ENCODE measurements at regions not wholly inside any gene's neighbourhood (a gene's known extent, or its start where the extent isn't known, plus 50 kb on each side); places are given as distances from the start of the nearest gene placed in this dataset.

DNA sequence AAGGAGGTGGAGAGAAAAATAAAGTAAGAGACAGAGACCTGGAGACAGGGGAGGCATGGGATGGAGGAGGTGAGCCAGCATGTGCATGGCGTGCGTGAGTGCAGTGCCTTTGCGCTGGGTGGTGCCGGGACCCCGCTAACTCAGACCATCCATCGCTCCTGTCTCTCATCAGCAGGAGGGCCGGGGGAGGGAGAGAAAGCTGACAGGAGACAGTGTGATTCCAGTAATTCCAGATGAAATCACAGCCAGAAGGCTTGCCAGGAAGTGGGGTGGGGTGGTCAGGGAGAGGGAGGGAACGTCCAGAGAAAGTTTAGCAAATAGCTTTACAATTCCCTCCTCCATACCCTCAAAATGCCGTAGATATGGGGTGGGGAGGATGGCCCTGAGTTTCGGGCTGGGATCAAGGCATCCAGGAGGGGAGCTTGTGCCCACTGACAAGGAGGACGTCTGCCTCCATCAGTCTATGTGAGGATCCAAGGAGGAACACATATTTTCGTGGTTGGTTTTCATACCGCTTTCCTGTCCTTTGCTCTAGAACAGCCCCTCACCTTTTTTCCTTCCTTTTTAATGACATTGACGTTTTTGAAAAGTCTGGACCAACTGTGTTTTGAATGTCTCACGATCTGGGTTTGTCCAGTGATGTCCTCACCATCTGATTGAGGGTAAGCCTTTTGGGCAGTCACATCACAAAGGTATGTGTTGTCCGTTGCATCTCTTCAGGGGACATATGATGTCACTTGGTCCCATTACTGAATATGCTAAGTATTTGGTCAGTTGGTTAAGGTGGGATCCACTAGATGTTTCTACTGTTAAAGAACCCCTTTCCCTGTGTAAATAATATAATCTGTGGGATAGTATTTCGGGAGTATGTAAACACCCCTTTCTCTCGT is 567.3 kb downstream of the MIAT start:
- TF ChIP-seq, protein P1, sequence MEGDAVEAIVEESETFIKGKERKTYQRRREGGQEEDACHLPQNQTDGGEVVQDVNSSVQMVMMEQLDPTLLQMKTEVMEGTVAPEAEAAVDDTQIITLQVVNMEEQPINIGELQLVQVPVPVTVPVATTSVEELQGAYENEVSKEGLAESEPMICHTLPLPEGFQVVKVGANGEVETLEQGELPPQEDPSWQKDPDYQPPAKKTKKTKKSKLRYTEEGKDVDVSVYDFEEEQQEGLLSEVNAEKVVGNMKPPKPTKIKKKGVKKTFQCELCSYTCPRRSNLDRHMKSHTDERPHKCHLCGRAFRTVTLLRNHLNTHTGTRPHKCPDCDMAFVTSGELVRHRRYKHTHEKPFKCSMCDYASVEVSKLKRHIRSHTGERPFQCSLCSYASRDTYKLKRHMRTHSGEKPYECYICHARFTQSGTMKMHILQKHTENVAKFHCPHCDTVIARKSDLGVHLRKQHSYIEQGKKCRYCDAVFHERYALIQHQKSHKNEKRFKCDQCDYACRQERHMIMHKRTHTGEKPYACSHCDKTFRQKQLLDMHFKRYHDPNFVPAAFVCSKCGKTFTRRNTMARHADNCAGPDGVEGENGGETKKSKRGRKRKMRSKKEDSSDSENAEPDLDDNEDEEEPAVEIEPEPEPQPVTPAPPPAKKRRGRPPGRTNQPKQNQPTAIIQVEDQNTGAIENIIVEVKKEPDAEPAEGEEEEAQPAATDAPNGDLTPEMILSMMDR (IDR thresholded peaks at IDR 0.05; ENCODE audit: low read depth, low read length), result no peak
- no peak overlapping the region for H3K27ac ChIP-seq
- peaks cover 2% of the 10 kb centered on the region for H3K9me3 ChIP-seq (ENCODE audit: severe bottlenecking)
- no peak for DNase-seq
- H3K4me3 ChIP-seq (ENCODE audit: low read depth, low read length), result no peak overlapping the region
- no peaks in the 10 kb centered on the region for H3K36me3 ChIP-seq
- no peaks in the 10 kb centered on the region for H3K27me3 ChIP-seq (ENCODE audit: insufficient read depth, low read depth, severe bottlenecking)

GRCh38 chr22:27226666-27227065 is 569.3 kb downstream of the MIAT start:
- Histone ChIP-seq H3K36me3 (no peaks in the 10 kb centered on the region), H3K9me3 (ENCODE audit: severe bottlenecking) (peaks cover 5% of the 10 kb centered on the region), H3K27ac (no peak overlapping the region), H3K27me3 (ENCODE audit: insufficient read depth, low read depth, severe bottlenecking) (no peaks in the 10 kb centered on the region), H3K4me3 (ENCODE audit: low read depth, low read length) (no peak overlapping the region)
- DNase-seq, result no peak
- TF ChIP-seq, protein P1 (IDR thresholded peaks at IDR 0.05; ENCODE audit: low read depth, low read length), result no peak

- TF ChIP-seq, protein P1 (IDR thresholded peaks at IDR 0.05; ENCODE audit: low read depth, low read length), result no peak
- Histone ChIP-seq H3K4me3 (ENCODE audit: low read depth, low read length) (no peak overlapping the region), H3K9me3 (ENCODE audit: severe bottlenecking) (peaks cover 3% of the 10 kb centered on the region), H3K36me3 (no peaks in the 10 kb centered on the region), H3K27ac (no peak overlapping the region), H3K27me3 (ENCODE audit: insufficient read depth, low read depth, severe bottlenecking) (peaks cover 2% of the 10 kb centered on the region)
- no peak for DNase-seq
These were observed 571.4 kb downstream of the MIAT start for GRCh38 chr22:27228771-27229170.

- TF ChIP-seq, protein P1 (IDR thresholded peaks at IDR 0.05; ENCODE audit: low read depth, low read length), result no peak
- no peak for DNase-seq
- H3K9me3 ChIP-seq (ENCODE audit: severe bottlenecking), result peaks cover 3% of the 10 kb centered on the region
- no peak overlapping the region for H3K4me3 ChIP-seq (ENCODE audit: low read depth, low read length)
- H3K27ac ChIP-seq, result no peak overlapping the region
- H3K27me3 ChIP-seq (ENCODE audit: insufficient read depth, low read depth, severe bottlenecking), result peaks cover 2% of the 10 kb centered on the region
- H3K36me3 ChIP-seq, result no peaks in the 10 kb centered on the region
These were observed 571.4 kb downstream of the MN1 start for GRCh38 chr22:27230189-27230588.

DNA sequence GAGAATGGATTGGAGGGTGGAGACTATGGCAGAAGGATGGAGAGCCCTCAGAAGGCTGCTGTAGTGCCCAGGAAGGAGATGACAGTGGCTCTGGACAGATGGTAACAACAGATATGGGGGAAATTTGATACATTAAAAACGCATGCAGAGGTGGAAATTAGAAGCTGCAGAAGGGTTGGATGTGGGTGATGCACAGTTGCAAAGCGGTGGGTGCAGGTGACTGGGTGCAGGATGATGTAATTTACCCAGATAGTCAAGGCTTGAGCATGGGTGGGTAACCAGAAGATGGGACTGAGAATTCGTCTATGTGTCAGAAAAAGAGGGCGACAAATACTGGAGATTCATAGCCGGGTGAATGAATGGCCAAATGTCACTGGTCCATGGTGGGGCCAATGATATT is 570.3 kb downstream of the MN1 start:
- DNase-seq, result no peak
- Histone ChIP-seq H3K36me3 (no peaks in the 10 kb centered on the region), H3K4me3 (ENCODE audit: low read depth, low read length) (no peak overlapping the region), H3K9me3 (ENCODE audit: severe bottlenecking) (peaks cover 3% of the 10 kb centered on the region), H3K27me3 (ENCODE audit: insufficient read depth, low read depth, severe bottlenecking) (peaks cover 2% of the 10 kb centered on the region), H3K27ac (no peak overlapping the region)
- TF ChIP-seq, protein P1 (IDR thresholded peaks at IDR 0.05; ENCODE audit: low read depth, low read length), result no peak
